ENCODE measurements at regions not wholly inside any gene's neighbourhood (a gene's known extent, or its start where the extent isn't known, plus 50 kb on each side); places are given as distances from the start of the nearest gene placed in this dataset.

- no peak for ATAC-seq (ENCODE audit: low read depth)
- POLR2A ChIA-PET = no interaction called here
- no peak overlapping the region for H2AFZ ChIP-seq (ENCODE audit: insufficient read depth, low read depth, low read length, poor library complexity, severe bottlenecking)
Observed at GRCh38 chr2:143918465-143918989, 601.4 kb downstream of the ZEB2 start.

GRCh38 chr2:143916781-143917180 lies 603.1 kb downstream of the ZEB2 start:
- Mint-ChIP-seq H3K4me1 (no peaks in the 10 kb centered on the region), H3K4me3 (no peak overlapping the region), H3K27me3 (no peaks in the 10 kb centered on the region), H3K9me3 (ENCODE audit: insufficient read depth) (peaks cover 13% of the 10 kb centered on the region), H3K27ac (no peak overlapping the region)
- TF ChIP-seq CTCF (IDR thresholded peaks at IDR 0.05) = no peak
- TF ChIP-seq EZH2 (IDR thresholded peaks at IDR 0.05; ENCODE audit: borderline replicate concordance, insufficient read depth, low read depth, low read length, poor library complexity, severe bottlenecking) = no peak
- CTCF ChIA-PET = no interaction called here
- Histone ChIP-seq H3K4me2 (replicated peaks; ENCODE audit: low read depth, low read length, poor library complexity, severe bottlenecking) (no peak overlapping the region), H3K27me3 (replicated peaks in 1 of 4; ENCODE audit: control extremely low read depth in 1 of 4, control insufficient read depth in 3 of 4, insufficient read depth in 4 of 4, low read length in 3 of 4) (no peaks in the 10 kb centered on the region), H2AFZ (ENCODE audit: insufficient read depth, low read depth, low read length, poor library complexity, severe bottlenecking) (no peak overlapping the region), H3K4me1 (ENCODE audit: control insufficient read depth in 2 of 2, insufficient read depth in 2 of 2, low read length in 2 of 2) (no peaks in the 10 kb centered on the region), H3K9ac (ENCODE audit: low read length) (no peak overlapping the region), H4K20me1 (ENCODE audit: control insufficient read depth, insufficient read depth, low read length, poor library complexity, severe bottlenecking) (no peaks in the 10 kb centered on the region), H3K27ac (ENCODE audit: low read length in 2 of 2) (no peak overlapping the region), H3K9me3 (ENCODE audit: control extremely low read depth in 1 of 3, control insufficient read depth in 2 of 3, insufficient read depth in 1 of 3, low read length in 2 of 3) (peaks cover 2 to 13% (median 8%) of the 10 kb centered on the region in 3 donors), H3K79me2 (ENCODE audit: control insufficient read depth, insufficient read depth, low read length) (no peaks in the 10 kb centered on the region), H3K4me3 (ENCODE audit: control extremely low read depth in 1 of 5, extremely low read depth in 1 of 5, insufficient read depth in 1 of 5, low read depth in 2 of 5, low read length in 4 of 5) (no peak overlapping the region), H3K36me3 (replicated peaks in 1 of 2; ENCODE audit: control extremely low read depth in 1 of 2, control insufficient read depth in 1 of 2, extremely low read depth in 1 of 2, insufficient read depth in 2 of 2, low read length in 1 of 2) (no peaks in the 10 kb centered on the region)
- intact Hi-C loops (cut with micrococcal nuclease) = no loop called here
- POLR2A ChIA-PET = no interaction called here
- DNase-seq (no peak), ATAC-seq (ENCODE audit: low read depth) (no peak)

More at GRCh38 chr2:143918465-143918989, 601.4 kb downstream of the ZEB2 start:
- Histone ChIP-seq H3K27ac (ENCODE audit: low read length in 2 of 2) (no peak overlapping the region), H3K4me1 (ENCODE audit: control insufficient read depth in 2 of 2, insufficient read depth in 2 of 2, low read length in 2 of 2) (no peaks in the 10 kb centered on the region), H4K20me1 (ENCODE audit: control insufficient read depth, insufficient read depth, low read length, poor library complexity, severe bottlenecking) (no peaks in the 10 kb centered on the region), H3K4me2 (replicated peaks; ENCODE audit: low read depth, low read length, poor library complexity, severe bottlenecking) (no peak overlapping the region), H3K4me3 (ENCODE audit: control extremely low read depth in 1 of 5, extremely low read depth in 1 of 5, insufficient read depth in 1 of 5, low read depth in 2 of 5, low read length in 4 of 5) (no peak overlapping the region), H3K9me3 (ENCODE audit: control extremely low read depth in 1 of 3, control insufficient read depth in 2 of 3, insufficient read depth in 1 of 3, low read length in 2 of 3) (peaks cover 2 to 13% (median 8%) of the 10 kb centered on the region in 3 donors), H3K36me3 (replicated peaks in 1 of 2; ENCODE audit: control extremely low read depth in 1 of 2, control insufficient read depth in 1 of 2, extremely low read depth in 1 of 2, insufficient read depth in 2 of 2, low read length in 1 of 2) (no peaks in the 10 kb centered on the region), H3K27me3 (replicated peaks in 1 of 4; ENCODE audit: control extremely low read depth in 1 of 4, control insufficient read depth in 3 of 4, insufficient read depth in 4 of 4, low read length in 3 of 4) (no peaks in the 10 kb centered on the region), H3K9ac (ENCODE audit: low read length) (no peak overlapping the region), H3K79me2 (ENCODE audit: control insufficient read depth, insufficient read depth, low read length) (no peaks in the 10 kb centered on the region)
- Mint-ChIP-seq H3K27ac (no peak overlapping the region), H3K9me3 (ENCODE audit: insufficient read depth) (peaks cover 13% of the 10 kb centered on the region), H3K4me1 (no peaks in the 10 kb centered on the region), H3K27me3 (no peaks in the 10 kb centered on the region), H3K4me3 (no peak overlapping the region)
- WGBS (ENCODE audit: insufficient coverage) = 100% methylated on average over 1 of the region's 1 CpG
- CTCF ChIA-PET = no interaction called here
- intact Hi-C loops (cut with micrococcal nuclease) = no loop called here
- TF ChIP-seq CTCF (IDR thresholded peaks at IDR 0.05) = no peak
- no peak for DNase-seq
